Heart right ventricle (tissue), 16 donors: ENCODE measurements at regions not wholly inside any gene's neighbourhood (a gene's known extent, or its start where the extent isn't known, plus 50 kb on each side); places are given as distances from the start of the nearest gene placed in this dataset.

Experiments used
- ATAC-seq, 8 donors: fragments of 200-7000 bp; cut with Tn5 transposase; one replicate each; pipeline ENCODE4 v1.9.1; 2020; ENCODE audit warnings: mild to moderate bottlenecking in 8 of 8, moderate library complexity in 8 of 8, moderate number of reproducible peaks in 1 of 8
- DNase-seq, 2 donors: peaks; one replicate each; pipeline ENCODE4 v3.0.0-alpha.2; 2020
- H3K27ac ChIP-seq, 10 donors: fragments of 200-600 bp; sonication (generic) in 2 of 10; one replicate each; pipeline versions ENCODE4 v1.5.0 to v1.8.0; 2020 to 2022; ENCODE audit warnings: mild to moderate bottlenecking in 3 of 10
- H3K27me3 ChIP-seq, 7 donors: fragments of 200-600 bp; one replicate each; pipeline ENCODE4 v1.8.0; 2021 to 2022; ENCODE audit warnings: mild to moderate bottlenecking in 2 of 7
- H3K36me3 ChIP-seq, 9 donors: fragments of 200-600 bp; sonication (generic) in 1 of 9; one replicate each; pipeline versions ENCODE4 v1.5.0 to v1.8.0; 2020 to 2022; ENCODE audit warnings: mild to moderate bottlenecking in 2 of 9
- H3K4me1 ChIP-seq, 9 donors: fragments of 200-600 bp; sonication (generic) in 1 of 9; one replicate each; pipeline versions ENCODE4 v1.5.0 to v1.8.0; 2020 to 2022; ENCODE audit warnings: mild to moderate bottlenecking in 4 of 9
- H3K4me3 ChIP-seq, 10 donors: fragments of 200-600 bp; sonication (generic) in 2 of 10; one replicate each; pipeline versions ENCODE4 v1.5.0 to v1.8.0; 2020 to 2022; ENCODE audit warnings: mild to moderate bottlenecking in 7 of 10, moderate library complexity in 2 of 10
- H3K9me3 ChIP-seq, 11 donors: fragments of 200-600 bp in 10 of 11; sonication (generic) in 2 of 11; one replicate each; pipeline versions ENCODE4 v1.5.0 to v1.8.0; 2013 to 2022; ENCODE audit warnings: mild to moderate bottlenecking in 2 of 11, control low read depth in 1 of 11, moderate library complexity in 1 of 11
- CTCF ChIP-seq, 9 donors: fragments of 200-600 bp; sonication (generic) in 2 of 9; IDR thresholded peaks; one replicate each; pipeline versions ENCODE4 v1.5.0 to v1.8.0; 2021 to 2022; ENCODE audit warnings: antibody characterized with exemption in 9 of 9, mild to moderate bottlenecking in 5 of 9, moderate library complexity in 1 of 9
- WGBS, 2 donors: extraction: QIAGEN DNeasy Blood & Tissue Kit; methylation state at CpG; one replicate each; pipeline ENCODE4 v1.1.7; 2013; ENCODE audit warnings: inconsistent platforms in 1 of 2; 5-methylcytosine and 5-hydroxymethylcytosine counted together
- intact Hi-C, 10 donors: fragments of 100-400 bp; cut with DNase I; formaldehyde crosslinking; loops; one replicate each; pipeline versions ENCODE4 v1.11.1 to v1.14.2; 2022
- donor health status: Arrhythmogenic right ventricular cardiomyopathy.
- donor health status: ischemic (EF 13 %, LVEDD 7.1; RV severe dilation, severe dysfunction).
- donor health status: healthy with polysubstance abuse.
- donor health status: DM: no; HTN: yes; CAD: no.
- donor health status: DM: no; HTN: no; CAD: no.
- donor health status: ischemic (EF 25% LVEDD 6.9; RV normal size, moderate dysfunction).
- donor health status: ischemic (EF 25% LVEDD 5.7; RV mildly dilated, moderate dysfunction).
- donor health status: healthy.
- donor health status: DM: yes; HTN: yes; CAD: no.
- donor health status: Ischemic cardiomyopathy.
- donor health status: ischemic (EF 35%, LVEDD 5.7; RV mildly dilated, moderate dysfunction).
- donor health status: nonischemic (EF 11% LVEDD 7.7; RV severe dilation, severe dysfunction).
- donor health status: DM: yes; HTN: yes; CAD: no.
- donor health status: PGD.
- donor health status: ischemic (EF 29% LVEDD 5.4; RV normal size, mild dysfunction).
- donor health status: nonischemic (EF 23%, LVEDD 6.1; RV moderate dilation, normal function).

DNA sequence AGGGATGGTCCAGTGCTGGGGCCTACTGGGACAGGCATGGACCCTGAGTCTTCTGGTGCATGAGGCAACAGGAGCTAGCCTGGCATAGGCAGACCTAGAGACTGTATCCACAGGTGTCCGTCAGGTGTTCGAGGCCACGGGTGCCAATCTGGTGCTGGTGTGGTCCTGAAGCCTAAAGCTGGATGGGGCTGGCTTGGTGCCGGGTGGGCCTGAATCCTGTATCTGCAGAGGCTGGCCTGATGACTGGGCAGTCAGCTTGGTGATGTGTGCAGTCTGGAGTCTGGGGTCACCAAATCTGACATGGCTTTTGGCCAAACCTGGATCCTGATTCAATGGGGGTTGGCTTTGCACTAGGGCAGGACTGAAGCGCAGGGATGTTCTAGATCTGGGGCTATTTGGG, 269.8 kb upstream of the GRIA3 start:
- intact Hi-C loops = no loop called here
- Histone ChIP-seq H3K27ac (no peak overlapping the region), H3K4me1 (no peaks in the 10 kb centered on the region)

GRCh38 chrX:122934131-122934530, 249.9 kb upstream of the GRIA3 start:
- ATAC-seq (no peak), DNase-seq (no peak)
- H3K27ac ChIP-seq = no peak overlapping the region
- no peak overlapping the region for H3K4me3 ChIP-seq
- WGBS, 2 donors = 73 to 85% methylated on average over 1 of the region's 1 CpG
- H3K9me3 ChIP-seq = peaks cover 0 to 13% (median 0%) of the 10 kb centered on the region in 11 donors
- H3K27me3 ChIP-seq = no peaks in the 10 kb centered on the region
- no peak for TF ChIP-seq CTCF (IDR thresholded peaks at IDR 0.05)
- H3K4me1 ChIP-seq = no peaks in the 10 kb centered on the region
- intact Hi-C loops = no loop called here
- H3K36me3 ChIP-seq = no peaks in the 10 kb centered on the region

More for the DNA sequence above, 269.8 kb upstream of the GRIA3 start:
- 78 to 90% methylated on average over 4 to 5 of the region's 5 CpGs for whole genome bisulfite sequencing, 2 donors
- Histone ChIP-seq H3K4me3 (no peak overlapping the region), H3K36me3 (no peaks in the 10 kb centered on the region), H3K9me3 (peaks cover 0 to 24% (median 0%) of the 10 kb centered on the region in 11 donors), H3K27me3 (no peaks in the 10 kb centered on the region)
- TF ChIP-seq CTCF (IDR thresholded peaks at IDR 0.05) = no peak
- ATAC-seq (no peak), DNase-seq (no peak)

GRCh38 chrX:122940199-122940598, 243.9 kb upstream of the GRIA3 start:
- Histone ChIP-seq H3K4me1 (no peaks in the 10 kb centered on the region), H3K36me3 (no peaks in the 10 kb centered on the region), H3K27ac (no peak overlapping the region), H3K9me3 (peaks cover 0 to 18% (median 0%) of the 10 kb centered on the region in 11 donors), H3K4me3 (no peak overlapping the region), H3K27me3 (no peaks in the 10 kb centered on the region)
- WGBS, 2 donors = 53 to 70% methylated on average over 1 of the region's 1 CpG
- no peak for ATAC-seq
- DNase-seq = no peak
- intact Hi-C loops = no loop called here
- no peak for TF ChIP-seq CTCF (IDR thresholded peaks at IDR 0.05)

DNA sequence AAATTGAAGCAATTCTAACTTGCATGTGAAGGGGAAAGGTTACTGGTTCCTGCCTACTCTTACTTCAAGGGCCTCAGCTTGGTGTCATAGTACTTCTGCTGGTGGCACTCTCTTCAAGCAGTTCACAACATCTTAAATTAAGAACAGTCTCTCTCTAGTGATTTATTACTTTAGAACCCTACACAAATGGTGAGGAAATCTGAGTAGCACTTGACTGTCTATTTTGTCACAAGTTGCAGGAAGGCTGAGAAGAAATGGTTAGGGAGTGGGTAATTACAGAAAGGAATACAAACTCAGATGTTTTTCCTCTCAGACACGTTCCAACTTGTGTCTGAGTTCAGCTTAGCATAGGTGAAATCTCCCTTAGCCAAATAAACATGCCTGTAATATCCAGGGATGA, 242.3 kb upstream of the GRIA3 start:
- TF ChIP-seq CTCF (IDR thresholded peaks at IDR 0.05) = no peak
- Histone ChIP-seq H3K27me3 (no peaks in the 10 kb centered on the region), H3K36me3 (no peaks in the 10 kb centered on the region), H3K4me1 (no peaks in the 10 kb centered on the region), H3K9me3 (peaks cover 0 to 18% (median 0%) of the 10 kb centered on the region in 11 donors), H3K4me3 (no peak overlapping the region), H3K27ac (no peak overlapping the region)
- intact Hi-C loops = no loop called here
- no peak for ATAC-seq
- WGBS, 2 donors = 37 to 43% methylated on average over 1 of the region's 1 CpG
- no peak for DNase-seq
